Heart right ventricle (tissue), 16 donors: ENCODE measurements at regions not wholly inside any gene's neighbourhood (a gene's known extent, or its start where the extent isn't known, plus 50 kb on each side); places are given as distances from the start of the nearest gene placed in this dataset.
A peak's percentile ranks its signal among the peaks of the same experiment; 100 is the strongest.
"Not testable (repeated sequence)": the region's sequence is repeated elsewhere in the genome, so short reads cannot be mapped to it uniquely, and the experiment has no call there.

Experiments used
- ATAC-seq, 8 donors: fragments of 200-7000 bp; cut with Tn5 transposase; one replicate each; pipeline ENCODE4 v1.9.1; 2020; ENCODE audit warnings: mild to moderate bottlenecking in 8 of 8, moderate library complexity in 8 of 8, moderate number of reproducible peaks in 1 of 8
- DNase-seq, 2 donors: peaks; one replicate each; pipeline ENCODE4 v3.0.0-alpha.2; 2020
- H3K27ac ChIP-seq, 10 donors: fragments of 200-600 bp; sonication (generic) in 2 of 10; one replicate each; pipeline versions ENCODE4 v1.5.0 to v1.8.0; 2020 to 2022; ENCODE audit warnings: mild to moderate bottlenecking in 3 of 10
- H3K27me3 ChIP-seq, 7 donors: fragments of 200-600 bp; one replicate each; pipeline ENCODE4 v1.8.0; 2021 to 2022; ENCODE audit warnings: mild to moderate bottlenecking in 2 of 7
- H3K36me3 ChIP-seq, 9 donors: fragments of 200-600 bp; sonication (generic) in 1 of 9; one replicate each; pipeline versions ENCODE4 v1.5.0 to v1.8.0; 2020 to 2022; ENCODE audit warnings: mild to moderate bottlenecking in 2 of 9
- H3K4me1 ChIP-seq, 9 donors: fragments of 200-600 bp; sonication (generic) in 1 of 9; one replicate each; pipeline versions ENCODE4 v1.5.0 to v1.8.0; 2020 to 2022; ENCODE audit warnings: mild to moderate bottlenecking in 4 of 9
- H3K4me3 ChIP-seq, 10 donors: fragments of 200-600 bp; sonication (generic) in 2 of 10; one replicate each; pipeline versions ENCODE4 v1.5.0 to v1.8.0; 2020 to 2022; ENCODE audit warnings: mild to moderate bottlenecking in 7 of 10, moderate library complexity in 2 of 10
- H3K9me3 ChIP-seq, 11 donors: fragments of 200-600 bp in 10 of 11; sonication (generic) in 2 of 11; one replicate each; pipeline versions ENCODE4 v1.5.0 to v1.8.0; 2013 to 2022; ENCODE audit warnings: mild to moderate bottlenecking in 2 of 11, control low read depth in 1 of 11, moderate library complexity in 1 of 11
- CTCF ChIP-seq, 9 donors: fragments of 200-600 bp; sonication (generic) in 2 of 9; IDR thresholded peaks; one replicate each; pipeline versions ENCODE4 v1.5.0 to v1.8.0; 2021 to 2022; ENCODE audit warnings: antibody characterized with exemption in 9 of 9, mild to moderate bottlenecking in 5 of 9, moderate library complexity in 1 of 9
- WGBS, 2 donors: extraction: QIAGEN DNeasy Blood & Tissue Kit; methylation state at CpG; one replicate each; pipeline ENCODE4 v1.1.7; 2013; ENCODE audit warnings: inconsistent platforms in 1 of 2; 5-methylcytosine and 5-hydroxymethylcytosine counted together
- intact Hi-C, 10 donors: fragments of 100-400 bp; cut with DNase I; formaldehyde crosslinking; loops; one replicate each; pipeline versions ENCODE4 v1.11.1 to v1.14.2; 2022
- donor health status: Arrhythmogenic right ventricular cardiomyopathy.
- donor health status: ischemic (EF 13 %, LVEDD 7.1; RV severe dilation, severe dysfunction).
- donor health status: healthy with polysubstance abuse.
- donor health status: DM: no; HTN: yes; CAD: no.
- donor health status: DM: no; HTN: no; CAD: no.
- donor health status: ischemic (EF 25% LVEDD 6.9; RV normal size, moderate dysfunction).
- donor health status: ischemic (EF 25% LVEDD 5.7; RV mildly dilated, moderate dysfunction).
- donor health status: healthy.
- donor health status: DM: yes; HTN: yes; CAD: no.
- donor health status: Ischemic cardiomyopathy.
- donor health status: ischemic (EF 35%, LVEDD 5.7; RV mildly dilated, moderate dysfunction).
- donor health status: nonischemic (EF 11% LVEDD 7.7; RV severe dilation, severe dysfunction).
- donor health status: DM: yes; HTN: yes; CAD: no.
- donor health status: PGD.
- donor health status: ischemic (EF 29% LVEDD 5.4; RV normal size, mild dysfunction).
- donor health status: nonischemic (EF 23%, LVEDD 6.1; RV moderate dilation, normal function).

GRCh38 chr7:69070476-69070875 is 527.8 kb upstream of the AUTS2 start:
- no peak for TF ChIP-seq CTCF (IDR thresholded peaks at IDR 0.05)
- WGBS, 2 donors: 88 to 95% methylated on average over 3 of the region's 3 CpGs
- no peak for ATAC-seq
- intact Hi-C loops: no loop called here
- H3K9me3 ChIP-seq: peaks cover 0 to 28% (median 2%) of the 10 kb centered on the region in 11 donors
- H3K27me3 ChIP-seq: peaks cover 0 to 10% (median 0%) of the 10 kb centered on the region in 7 donors
- no peak overlapping the region for H3K4me3 ChIP-seq
- H3K27ac ChIP-seq: no peak overlapping the region
- no peaks in the 10 kb centered on the region for H3K4me1 ChIP-seq
- no peak for DNase-seq
- H3K36me3 ChIP-seq: no peaks in the 10 kb centered on the region

GRCh38 chr7:69076566-69076965 is 521.7 kb upstream of the AUTS2 start:
- H3K9me3 ChIP-seq: peaks cover 0 to 22% (median 2%) of the 10 kb centered on the region in 11 donors
- WGBS, 2 donors: 90 to 91% methylated on average over 4 of the region's 4 CpGs
- no peaks in the 10 kb centered on the region for H3K27me3 ChIP-seq
- DNase-seq (no peak), ATAC-seq (no peak)
- TF ChIP-seq CTCF (IDR thresholded peaks at IDR 0.05): no peak
- peaks cover 0 to 11% (median 6%) of the 10 kb centered on the region in 9 donors for H3K4me1 ChIP-seq
- no peak overlapping the region for H3K4me3 ChIP-seq
- H3K27ac ChIP-seq: no peak overlapping the region
- intact Hi-C loops: no loop called here
- no peaks in the 10 kb centered on the region for H3K36me3 ChIP-seq

- 52 to 56% methylated on average over 9 of the region's 9 CpGs for WGBS, 2 donors
- Histone ChIP-seq H3K27me3 (no peaks in the 10 kb centered on the region), H3K36me3 (no peaks in the 10 kb centered on the region), H3K9me3 (peaks cover 0 to 16% (median 0%) of the 10 kb centered on the region in 11 donors), H3K4me1 (peaks cover 0 to 11% (median 6%) of the 10 kb centered on the region in 9 donors), H3K27ac (no peak overlapping the region), H3K4me3 (no peak overlapping the region)
- peak in 1 of 2 donors; percentile 46 for DNase-seq
- no peak for TF ChIP-seq CTCF (IDR thresholded peaks at IDR 0.05)
- intact Hi-C loops: no loop called here
- ATAC-seq: peak in 6 of 8 donors; percentile 26 to 76 (median 66)
Observed at GRCh38 chr7:69078997-69079769, 519.1 kb upstream of the AUTS2 start.

GRCh38 chr7:69087281-69087680 is 511.0 kb upstream of the AUTS2 start:
- H3K4me1 ChIP-seq, intact Hi-C loops, H3K4me3 ChIP-seq, ATAC-seq, DNase-seq, H3K36me3 ChIP-seq, H3K27me3 ChIP-seq, H3K9me3 ChIP-seq, H3K27ac ChIP-seq: not testable (repeated sequence)
- 79 to 81% methylated on average over 2 of the region's 2 CpGs for WGBS, 2 donors

GRCh38 chr7:69088185-69088584 is 510.1 kb upstream of the AUTS2 start:
- intact Hi-C loops: no loop called here
- no peak for TF ChIP-seq CTCF (IDR thresholded peaks at IDR 0.05)
- no peaks in the 10 kb centered on the region for H3K36me3 ChIP-seq
- DNase-seq (no peak), ATAC-seq (no peak)
- no peaks in the 10 kb centered on the region for H3K27me3 ChIP-seq
- peaks cover 0 to 3% (median 0%) of the 10 kb centered on the region in 11 donors for H3K9me3 ChIP-seq
- no peak overlapping the region for H3K4me3 ChIP-seq
- no peak overlapping the region for H3K27ac ChIP-seq
- no peaks in the 10 kb centered on the region for H3K4me1 ChIP-seq
